H1 (cell line): ENCODE measurements at regions not wholly inside any gene's neighbourhood (a gene's known extent, or its start where the extent isn't known, plus 50 kb on each side); places are given as distances from the start of the nearest gene placed in this dataset.

Experiments
- CHD2 ChIP-seq: IDR thresholded peaks from 2 replicates; pipeline ENCODE4 v1.6.1; 2012; ENCODE audit warnings: low read length, improper control_type of control experiment
- CTCF ChIP-seq, 3 experiments: IDR thresholded peaks; 1 replicate in 2 of 3; 2 replicates in 1 of 3; pipeline versions ENCODE4 v1.5.1 to v1.6.1; 2011; ENCODE audit warnings: low read length in 3 of 3, mild to moderate bottlenecking in 3 of 3, inconsistent platforms in 2 of 3, low read depth in 1 of 3, moderate library complexity in 1 of 3; ENCODE audit not compliant: insufficient read depth in 1 of 3; ENCODE audit errors: control extremely low read depth in 1 of 3
- EZH2 ChIP-seq: fragments of 200-600 bp; sonication (generic); IDR thresholded peaks from 2 replicates; pipeline ENCODE4 v1.7.1; 2012; ENCODE audit warnings: low read depth, mild to moderate bottlenecking, moderate library complexity, low read length, inconsistent platforms; ENCODE audit not compliant: severe bottlenecking
- POLR2A ChIP-seq, 2 experiments: IDR thresholded peaks; 1 replicate in 1 of 2; 2 replicates in 1 of 2; pipeline ENCODE4 v1.6.1; 2011; ENCODE audit warnings: low read depth in 2 of 2, low read length in 2 of 2, mild to moderate bottlenecking in 2 of 2; ENCODE audit errors: control extremely low read depth in 1 of 2
- SIN3A ChIP-seq, 2 experiments: IDR thresholded peaks in 1 of 2; conservative IDR thresholded peaks in 1 of 2; 2 replicates each; pipeline ENCODE4 v1.6.1; 2011 to 2012; ENCODE audit warnings: low read length in 2 of 2, improper control_type of control experiment in 1 of 2, low read depth in 1 of 2, mild to moderate bottlenecking in 1 of 2

- TF ChIP-seq CTCF (IDR thresholded peaks at IDR 0.05; ENCODE audit: control extremely low read depth in 1 of 3, insufficient read depth in 1 of 3, low read depth in 1 of 3, low read length in 3 of 3) (no peak), EZH2 (no peak), SIN3A (conservative IDR thresholded peaks at IDR 0.05 in 1 of 2, IDR thresholded peaks at IDR 0.05 in 1 of 2; ENCODE audit: low read depth in 1 of 2, low read length in 2 of 2) (no peak), POLR2A (IDR thresholded peaks at IDR 0.05; ENCODE audit: control extremely low read depth in 1 of 2, low read depth in 2 of 2, low read length in 2 of 2) (no peak), CHD2 (no peak)
Measured at GRCh38 chr3:16085410-16085809, 89.1 kb upstream of the GALNT15 start.
